Bronchial epithelial cell (primary cell): ENCODE measurements at regions not wholly inside any gene's neighbourhood (a gene's known extent, or its start where the extent isn't known, plus 50 kb on each side); places are given as distances from the start of the nearest gene placed in this dataset.

Source experiments
- DNase-seq: peaks from one replicate; pipeline ENCODE4 v3.0.0-alpha.2; 2010; ENCODE audit warnings: low read depth
- FAIRE-seq: peaks from 2 replicates; lab custom pipeline; 2011; peaks lifted over from hg19 to GRCh38; lab: Jason Lieb, UNC
- H3K27me3 ChIP-seq: 2 replicates; pipeline ENCODE4 v1.5.1; 2011; ENCODE audit warnings: low read length; ENCODE audit not compliant: control insufficient read depth, insufficient read depth
- H3K36me3 ChIP-seq: 2 replicates; pipeline ENCODE4 v1.5.1; 2011; ENCODE audit warnings: low read length; ENCODE audit not compliant: control insufficient read depth, insufficient read depth
- H3K4me3 ChIP-seq: 2 replicates; pipeline ENCODE4 v1.5.1; 2011; ENCODE audit warnings: mild to moderate bottlenecking, low read depth, low read length, control low read depth
- TF ChIP-seq, protein P1 (sequence below): IDR thresholded peaks from 2 replicates; pipeline ENCODE4 v1.5.1; 2011; ENCODE audit warnings: mild to moderate bottlenecking, moderate library complexity, low read length, control low read depth, inconsistent platforms; ENCODE audit not compliant: insufficient read depth, severe bottlenecking

DNA sequence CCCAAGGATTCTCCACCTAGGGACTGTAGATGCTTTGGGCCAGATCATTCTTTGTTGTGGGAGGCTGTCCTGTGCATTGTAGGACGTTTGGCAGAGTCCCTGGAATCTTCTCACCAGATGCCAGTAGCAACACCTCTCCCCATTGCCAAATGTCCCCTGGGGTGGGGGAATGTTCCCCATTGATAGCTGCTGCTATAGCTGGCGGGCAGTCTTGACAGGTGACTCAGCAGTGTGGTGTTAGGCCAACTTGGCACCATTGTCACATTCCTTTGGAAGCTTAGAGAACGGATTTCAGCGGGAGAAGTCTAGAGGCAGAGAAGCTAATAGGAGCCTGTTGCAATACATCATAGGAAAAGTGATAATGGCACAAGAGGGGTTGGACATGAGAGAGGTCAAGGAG, 495.7 kb upstream of the SMIM21 start:
- Histone ChIP-seq H3K36me3 (no peaks in the 10 kb centered on the region), H3K4me3 (no peak overlapping the region), H3K27me3 (no peaks in the 10 kb centered on the region)
- DNase-seq (peak; percentile 55), FAIRE-seq (peak; percentile 28)
- TF ChIP-seq, protein P1, sequence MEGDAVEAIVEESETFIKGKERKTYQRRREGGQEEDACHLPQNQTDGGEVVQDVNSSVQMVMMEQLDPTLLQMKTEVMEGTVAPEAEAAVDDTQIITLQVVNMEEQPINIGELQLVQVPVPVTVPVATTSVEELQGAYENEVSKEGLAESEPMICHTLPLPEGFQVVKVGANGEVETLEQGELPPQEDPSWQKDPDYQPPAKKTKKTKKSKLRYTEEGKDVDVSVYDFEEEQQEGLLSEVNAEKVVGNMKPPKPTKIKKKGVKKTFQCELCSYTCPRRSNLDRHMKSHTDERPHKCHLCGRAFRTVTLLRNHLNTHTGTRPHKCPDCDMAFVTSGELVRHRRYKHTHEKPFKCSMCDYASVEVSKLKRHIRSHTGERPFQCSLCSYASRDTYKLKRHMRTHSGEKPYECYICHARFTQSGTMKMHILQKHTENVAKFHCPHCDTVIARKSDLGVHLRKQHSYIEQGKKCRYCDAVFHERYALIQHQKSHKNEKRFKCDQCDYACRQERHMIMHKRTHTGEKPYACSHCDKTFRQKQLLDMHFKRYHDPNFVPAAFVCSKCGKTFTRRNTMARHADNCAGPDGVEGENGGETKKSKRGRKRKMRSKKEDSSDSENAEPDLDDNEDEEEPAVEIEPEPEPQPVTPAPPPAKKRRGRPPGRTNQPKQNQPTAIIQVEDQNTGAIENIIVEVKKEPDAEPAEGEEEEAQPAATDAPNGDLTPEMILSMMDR: no peak

DNA sequence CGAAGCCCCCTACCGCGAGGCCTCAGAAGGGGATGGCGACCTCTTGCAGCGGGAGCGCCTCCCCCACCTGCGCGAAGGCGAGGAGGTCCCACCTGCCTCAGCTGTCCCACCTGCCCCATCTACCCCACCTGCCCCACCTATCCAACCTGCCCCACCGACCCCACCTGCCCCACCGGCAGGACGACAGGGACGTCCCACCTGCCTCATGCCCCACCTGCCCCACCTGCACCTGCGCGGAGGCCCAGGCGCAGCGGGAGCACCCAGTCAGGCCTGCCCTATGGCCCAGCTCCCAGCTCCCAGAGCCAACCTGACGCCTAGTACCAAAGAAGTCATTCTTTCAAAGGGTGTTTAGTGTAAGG, 489.1 kb upstream of the SMIM21 start:
- no peak for FAIRE-seq
- H3K4me3 ChIP-seq: no peak overlapping the region

DNA sequence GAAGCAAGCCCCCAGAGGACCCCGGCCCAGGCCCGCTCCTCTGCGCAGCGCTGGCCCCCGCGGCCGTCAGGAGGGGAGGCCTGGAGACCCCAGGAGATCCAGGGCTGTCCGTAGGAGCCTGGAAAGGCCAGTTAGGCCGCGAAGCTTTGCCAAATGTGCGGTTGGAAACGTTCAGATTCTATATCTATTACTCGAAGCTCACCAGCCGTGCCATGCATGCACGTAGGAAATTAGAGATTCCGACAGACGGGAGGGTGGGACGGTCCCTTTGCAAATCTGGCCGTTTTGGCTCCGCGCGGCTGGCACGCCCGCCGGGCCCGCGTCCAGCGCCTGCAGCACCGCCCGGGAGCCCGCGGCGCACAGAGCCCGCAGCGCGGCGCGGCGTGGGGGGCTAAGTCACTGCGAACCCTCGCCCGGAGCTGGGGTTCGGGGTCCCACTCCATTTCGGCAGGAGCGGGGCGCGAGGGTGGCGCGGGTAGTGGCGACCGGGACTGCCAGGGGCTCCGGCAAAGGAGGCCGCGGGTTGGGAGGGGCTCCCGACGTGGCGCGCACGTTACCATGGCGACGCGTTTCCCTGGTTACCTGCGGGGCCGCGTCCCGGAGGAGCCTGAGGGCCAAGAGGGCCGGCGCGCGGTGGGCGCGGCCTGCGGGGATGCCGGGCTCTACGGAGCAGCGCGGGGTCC, 488.6 kb upstream of the SMIM21 start:
- Histone ChIP-seq H3K36me3 (no peaks in the 10 kb centered on the region), H3K27me3 (peaks cover 1% of the 10 kb centered on the region), H3K4me3 (no peak overlapping the region)
- TF ChIP-seq, protein P1: no peak
- no peak for FAIRE-seq
- DNase-seq: no peak

More for the DNA sequence above, 489.1 kb upstream of the SMIM21 start:
- TF ChIP-seq, protein P1: no peak
- DNase-seq: no peak
- Histone ChIP-seq H3K27me3 (peaks cover 1% of the 10 kb centered on the region), H3K36me3 (no peaks in the 10 kb centered on the region)

DNA sequence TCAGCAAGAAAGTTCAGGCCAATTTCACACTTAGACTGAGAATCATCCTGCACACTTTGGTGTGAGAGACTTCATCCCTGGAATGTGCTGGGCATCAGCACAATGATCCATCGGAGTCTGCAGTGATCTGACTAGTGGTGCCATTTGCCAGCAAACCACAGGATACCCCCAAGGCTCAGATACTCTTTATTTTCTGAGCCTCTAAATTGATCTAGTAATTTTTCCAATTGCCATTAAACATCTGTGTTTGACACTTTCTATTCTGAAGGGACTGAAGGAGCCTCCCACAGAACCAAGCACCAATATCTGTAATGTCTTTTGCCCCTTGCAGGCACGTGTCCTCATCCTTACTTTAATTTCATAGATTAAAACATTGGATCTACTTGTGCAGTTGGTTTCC, 485.3 kb upstream of the SMIM21 start:
- Histone ChIP-seq H3K27me3 (peaks cover 1% of the 10 kb centered on the region), H3K36me3 (no peaks in the 10 kb centered on the region), H3K4me3 (no peak overlapping the region)
- FAIRE-seq: no peak
- DNase-seq: no peak
- TF ChIP-seq, protein P1: no peak

DNA sequence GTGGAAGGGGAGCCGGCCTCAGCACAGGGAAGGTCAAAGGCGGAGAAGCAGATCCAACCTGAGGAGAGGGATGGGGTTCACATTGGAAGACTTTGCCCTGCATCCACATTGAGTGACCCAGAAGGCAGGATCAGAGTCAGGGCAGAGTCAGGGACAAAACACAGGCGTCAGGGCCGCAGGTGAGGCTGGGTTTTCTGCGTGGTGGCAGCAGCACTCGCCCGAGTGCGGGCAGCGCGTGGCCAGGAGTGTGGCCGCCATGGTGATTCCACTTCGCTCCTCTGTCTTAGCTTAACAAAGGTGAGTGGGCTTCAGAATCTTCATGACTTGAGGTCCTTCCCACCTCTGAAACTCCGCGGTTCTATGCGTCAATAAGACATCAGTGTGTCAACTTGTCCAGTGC, 476.9 kb upstream of the SMIM21 start:
- H3K36me3 ChIP-seq: no peaks in the 10 kb centered on the region
- TF ChIP-seq, protein P1: no peak
- no peaks in the 10 kb centered on the region for H3K27me3 ChIP-seq
- DNase-seq (no peak), FAIRE-seq (no peak)
- H3K4me3 ChIP-seq: no peak overlapping the region

DNA sequence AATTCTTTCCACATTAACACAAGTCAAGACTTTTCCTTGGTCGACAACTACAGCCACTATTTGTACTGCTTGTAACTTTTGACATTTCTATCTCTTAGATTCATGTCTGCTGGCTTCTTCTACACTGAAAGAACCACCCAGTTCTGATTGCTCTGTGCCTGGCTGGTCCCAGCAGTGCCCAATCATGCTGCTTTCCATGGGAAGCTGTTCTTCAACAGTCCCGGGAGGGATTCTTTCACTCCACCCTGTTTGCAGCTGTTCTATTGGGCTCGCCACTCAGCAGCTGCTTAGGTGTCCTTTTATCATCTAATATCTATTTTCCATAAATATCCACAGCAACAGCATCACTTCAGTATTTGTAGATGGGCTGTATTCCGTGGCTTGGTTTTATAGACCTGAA, 471.1 kb upstream of the SMIM21 start:
- no peak for FAIRE-seq
- Histone ChIP-seq H3K4me3 (no peak overlapping the region), H3K27me3 (no peaks in the 10 kb centered on the region), H3K36me3 (no peaks in the 10 kb centered on the region)
- no peak for DNase-seq
- TF ChIP-seq, protein P1: no peak
